GM19467 (cell line): ENCODE measurements at regions not wholly inside any gene's neighbourhood (a gene's known extent, or its start where the extent isn't known, plus 50 kb on each side); places are given as distances from the start of the nearest gene placed in this dataset.
"Not testable (repeated sequence)": the region's sequence is repeated elsewhere in the genome, so short reads cannot be mapped to it uniquely, and the experiment has no call there.

Source experiments
- ATAC-seq: cut with Tn5 transposase; IDR thresholded peaks from one replicate; pipeline ENCODE4 v1.9.1; 2021; ENCODE audit warnings: mild to moderate bottlenecking, moderate library complexity; ENCODE audit not compliant: unreplicated experiment

DNA sequence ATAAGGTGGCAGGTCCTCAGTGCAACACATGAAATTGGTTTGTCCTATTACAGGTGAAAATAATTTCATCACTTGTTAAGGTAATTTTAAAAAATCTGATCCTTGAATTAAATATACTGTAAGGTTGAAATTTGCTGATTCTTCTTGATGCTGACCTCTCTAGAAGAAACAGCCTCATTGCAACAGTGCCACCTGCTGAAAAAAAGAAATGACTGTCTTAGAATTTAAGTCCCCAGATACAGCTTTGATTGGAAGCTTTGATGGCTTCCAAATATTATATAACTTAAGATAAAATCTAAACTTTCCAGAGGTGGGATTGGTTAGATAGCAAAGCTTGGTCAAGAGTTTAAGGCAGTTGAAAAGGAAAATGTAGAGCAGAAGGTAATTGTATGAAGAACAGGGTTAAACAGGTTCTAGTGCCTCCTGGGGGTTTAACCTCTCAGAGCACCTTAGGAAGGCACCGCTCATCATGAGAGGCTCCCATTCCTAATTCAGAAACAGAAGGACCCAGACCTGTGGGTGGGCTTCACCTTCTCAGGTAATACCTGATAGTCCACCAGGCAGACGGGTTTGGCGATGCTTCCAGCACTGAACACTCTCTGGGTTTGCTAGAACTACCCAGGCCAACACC is 401.0 kb downstream of the PAX1 start:
- no peak for ATAC-seq

GRCh38 chr20:22101606-22102005 is 396.1 kb downstream of the PAX1 start:
- no peak for ATAC-seq

- no peak for ATAC-seq
Observed at GRCh38 chr20:22100686-22101085, 395.2 kb downstream of the PAX1 start.

- ATAC-seq: no peak
Observed at GRCh38 chr20:22099348-22099747, 393.9 kb downstream of the PAX1 start.

GRCh38 chr20:22098511-22098910 is 393.0 kb downstream of the PAX1 start:
- no peak for ATAC-seq

DNA sequence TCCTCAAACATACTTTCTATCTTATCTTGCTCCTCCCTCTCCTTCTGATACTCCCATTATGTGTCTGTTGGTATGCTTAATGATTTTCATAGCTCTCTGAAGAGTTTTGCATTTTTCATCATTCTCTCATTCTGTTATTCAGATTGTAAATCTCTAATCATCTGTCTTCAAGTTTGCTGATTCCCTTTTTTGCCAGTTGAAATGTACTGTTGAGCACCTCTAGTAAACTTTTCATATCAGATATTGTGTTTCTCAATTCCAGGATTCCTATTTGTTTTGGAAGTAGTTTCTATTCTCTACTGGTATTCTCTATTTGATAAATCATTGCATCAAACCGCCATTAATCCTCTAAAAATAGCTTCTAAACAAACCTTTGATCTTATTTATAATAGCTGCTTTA is 387.7 kb downstream of the PAX1 start:
- no peak for ATAC-seq

DNA sequence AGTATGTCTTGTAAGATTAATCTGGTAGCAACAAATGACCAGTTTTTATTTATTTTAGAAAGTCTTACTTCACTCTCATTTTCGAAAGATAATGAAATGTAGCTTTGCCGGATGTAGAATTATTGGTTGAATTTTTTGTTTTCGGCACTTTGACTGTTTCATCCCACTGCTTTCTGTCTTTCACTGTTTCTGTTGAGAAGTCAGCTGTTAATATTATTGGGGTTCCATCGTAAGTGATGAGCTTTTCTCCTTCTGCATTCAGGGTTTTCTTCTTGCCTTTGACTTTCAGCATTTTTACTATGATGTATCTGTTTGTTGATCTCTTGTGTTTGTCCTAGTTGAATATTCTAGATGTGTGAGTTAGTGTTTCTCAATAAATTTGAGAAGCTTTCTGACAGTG is 383.4 kb downstream of the PAX1 start:
- no peak for ATAC-seq

DNA sequence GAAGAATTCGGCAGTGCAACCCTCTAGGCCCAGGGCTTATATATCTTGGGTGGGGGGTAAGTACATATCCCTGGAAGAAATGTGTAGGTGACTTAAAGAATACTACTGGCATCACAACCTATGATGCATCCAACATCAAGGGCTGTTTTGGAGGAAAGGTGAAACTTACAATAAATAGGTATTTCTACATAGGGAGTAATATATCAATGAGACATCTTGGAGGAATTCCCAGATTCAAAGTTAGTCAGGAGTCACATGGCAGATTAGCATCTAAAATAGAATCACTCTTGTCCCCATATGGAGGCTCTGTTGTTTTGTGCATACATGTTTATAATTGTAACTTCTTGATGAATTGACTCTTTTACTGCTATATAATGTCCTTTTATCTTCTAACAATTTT is 375.5 kb downstream of the PAX1 start:
- ATAC-seq: no peak

DNA sequence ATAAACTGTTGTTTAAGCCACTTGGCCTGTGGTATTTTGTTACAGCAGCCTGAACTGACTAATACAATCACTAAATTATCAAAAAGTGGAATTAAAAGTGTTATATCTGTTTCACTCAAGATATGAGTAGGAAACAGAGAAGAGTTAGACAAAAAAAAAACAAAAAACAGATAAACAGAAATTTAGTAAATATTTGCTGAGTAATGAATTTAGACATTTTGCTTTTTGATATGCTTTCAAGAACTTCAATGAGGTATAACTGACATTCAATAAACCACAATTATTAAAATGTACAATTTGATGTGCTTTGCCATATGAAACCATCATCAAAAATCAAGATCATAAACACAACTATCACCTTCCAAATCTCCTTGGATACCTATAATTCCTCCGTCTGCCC is 369.2 kb downstream of the PAX1 start:
- ATAC-seq: no peak

- no peak for ATAC-seq
Observed at GRCh38 chr20:22071841-22072240, 366.4 kb downstream of the PAX1 start.

GRCh38 chr20:22070610-22071058 is 365.2 kb downstream of the PAX1 start:
- ATAC-seq: no peak

DNA sequence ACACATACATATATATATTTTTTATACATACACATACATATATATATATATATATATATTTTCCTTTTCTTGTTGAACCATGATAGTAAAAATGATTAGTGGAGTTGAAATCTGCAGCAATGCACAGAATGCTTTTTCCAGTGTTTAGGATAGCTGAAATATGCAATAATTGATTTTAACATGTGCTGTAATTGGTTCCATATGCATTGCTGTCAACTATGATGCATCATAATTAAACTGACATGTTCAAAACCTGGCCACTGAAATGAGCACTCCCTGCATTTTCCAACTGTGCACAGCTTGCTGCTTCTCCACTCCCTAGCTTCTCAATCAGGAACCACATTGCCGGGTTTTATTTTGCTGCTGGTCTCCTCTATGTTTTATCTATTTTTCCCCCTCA is 358.3 kb downstream of the PAX1 start:
- ATAC-seq: no peak

GRCh38 chr20:22062874-22063273 is 357.4 kb downstream of the PAX1 start:
- no peak for ATAC-seq

DNA sequence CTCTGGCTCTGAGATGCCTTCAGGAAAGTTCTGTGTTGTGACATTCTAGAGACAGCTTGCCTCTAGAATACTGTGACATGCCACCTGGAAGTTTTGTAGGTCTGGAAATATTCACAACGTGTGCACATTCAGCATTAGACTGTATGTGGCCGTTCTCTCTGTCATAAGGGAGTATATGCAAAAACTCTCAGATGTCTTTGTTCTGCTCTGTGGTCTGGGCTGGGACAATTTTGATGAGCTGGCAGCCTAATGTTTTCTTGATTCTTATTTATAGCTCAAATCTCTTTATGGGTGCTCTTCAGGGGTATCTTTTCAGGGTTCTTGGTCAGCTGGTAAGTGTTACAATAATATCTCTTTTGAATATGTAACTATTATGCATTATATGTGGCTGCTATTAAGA is 355.1 kb downstream of the PAX1 start:
- ATAC-seq: no peak

DNA sequence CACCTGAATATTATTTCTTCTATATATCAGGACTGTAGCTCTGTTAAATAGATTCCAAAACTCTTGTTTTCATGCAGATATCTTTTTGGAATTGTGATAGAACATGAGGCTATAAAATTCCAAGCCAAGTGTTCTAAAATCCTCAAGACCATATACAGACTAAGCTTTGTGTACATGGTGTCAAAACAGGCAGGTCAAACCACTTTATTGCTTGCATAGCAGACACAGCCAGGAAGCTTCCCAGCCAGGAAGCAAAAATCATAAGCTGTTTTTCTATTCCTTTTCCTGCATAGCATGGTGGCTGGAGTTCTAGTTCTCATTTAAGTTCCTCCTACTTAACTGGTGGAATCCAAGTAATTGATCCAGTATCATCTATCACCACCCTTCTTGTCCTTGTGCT is 353.3 kb downstream of the PAX1 start:
- ATAC-seq: no peak

DNA sequence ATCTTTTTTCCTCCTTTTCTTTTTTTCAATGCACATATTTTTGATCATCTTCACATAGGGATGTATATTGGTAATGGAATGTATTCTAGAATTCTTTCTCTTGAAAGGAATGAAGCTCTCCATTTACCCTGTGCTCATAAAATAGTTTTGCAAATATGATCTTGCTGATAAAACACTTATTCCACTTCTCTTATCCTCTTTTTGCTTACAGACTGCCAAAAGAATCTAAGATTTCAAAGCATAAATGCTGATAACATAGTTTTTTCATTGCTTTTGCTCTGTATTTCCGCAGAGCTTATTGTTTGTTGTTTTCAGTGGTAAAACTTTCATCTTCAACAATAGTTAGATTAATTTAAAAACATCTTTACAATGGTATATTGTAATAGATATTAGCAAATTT is 350.5 kb downstream of the PAX1 start:
- no peak for ATAC-seq

GRCh38 chr20:22052025-22052650 is 346.7 kb downstream of the PAX1 start:
- ATAC-seq: no peak

- ATAC-seq: not testable (repeated sequence)
Observed at GRCh38 chr20:22045956-22046507, 340.6 kb downstream of the PAX1 start.

- ATAC-seq: no peak
Observed at GRCh38 chr20:22027423-22027822, 322.0 kb downstream of the PAX1 start.

DNA sequence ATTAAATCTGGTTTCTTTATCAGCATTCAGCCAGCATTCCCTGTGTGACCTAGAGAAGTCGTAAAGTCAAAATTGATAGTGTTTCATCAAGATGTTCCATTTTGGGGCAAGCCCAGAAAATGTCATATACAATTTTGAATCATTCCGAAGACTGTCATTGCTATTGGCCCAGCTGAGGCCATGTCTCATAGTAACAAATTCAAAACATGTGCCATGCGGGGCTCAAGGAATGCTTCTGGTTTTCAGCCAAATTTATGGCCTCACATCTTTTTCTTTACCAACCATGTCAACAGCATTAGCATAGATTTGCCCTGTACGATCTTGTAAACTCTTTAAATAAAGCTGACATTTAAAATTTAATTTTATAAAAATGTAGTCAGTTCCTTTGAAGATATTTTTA is 314.7 kb downstream of the PAX1 start:
- ATAC-seq: no peak

- no peak for ATAC-seq
Observed at GRCh38 chr20:22008456-22008855, 303.0 kb downstream of the PAX1 start.

DNA sequence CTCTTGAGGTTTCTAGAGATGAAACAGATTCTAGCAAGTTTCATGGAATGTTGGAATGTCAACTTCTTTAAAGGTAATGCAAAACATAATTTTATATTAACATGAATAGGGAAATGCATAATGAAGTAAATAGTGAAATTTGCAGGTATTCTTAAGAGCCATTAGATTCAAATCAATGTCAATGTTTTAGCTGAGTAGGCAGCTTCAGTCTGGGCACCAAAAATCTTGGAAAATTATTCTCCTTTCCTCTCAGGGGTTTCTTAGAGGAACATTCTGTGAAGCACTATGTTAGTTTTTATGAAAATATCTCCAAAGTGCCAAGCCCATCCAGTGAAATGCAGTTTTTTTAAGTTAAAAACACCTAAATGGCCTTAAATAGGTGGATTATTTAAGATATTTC is 300.8 kb downstream of the PAX1 start:
- ATAC-seq: no peak

DNA sequence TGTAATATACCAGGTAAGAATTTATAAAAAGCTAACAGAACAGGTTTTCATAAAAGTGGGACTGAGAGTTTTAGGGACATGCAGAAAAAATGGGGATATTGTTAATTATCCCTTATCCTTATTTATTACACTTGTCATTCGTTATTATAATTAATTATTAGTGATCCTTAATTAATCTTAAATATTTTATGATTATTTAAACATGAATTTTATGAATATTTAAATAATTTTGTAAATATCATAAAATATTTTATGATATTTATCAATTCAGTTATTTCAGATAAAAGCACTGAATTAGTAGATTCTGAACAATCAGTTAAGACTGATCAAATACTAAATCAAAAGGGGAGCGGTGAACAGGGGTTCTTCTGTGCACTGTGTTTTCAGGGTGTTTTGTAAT is 300.1 kb downstream of the PAX1 start:
- no peak for ATAC-seq
